HG03025 (cell line): ENCODE measurements at regions not wholly inside any gene's neighbourhood (a gene's known extent, or its start where the extent isn't known, plus 50 kb on each side); places are given as distances from the start of the nearest gene placed in this dataset.

Source experiments
- ATAC-seq: cut with Tn5 transposase; IDR thresholded peaks from one replicate; pipeline ENCODE4 v1.9.1; 2021; ENCODE audit warnings: mild to moderate bottlenecking, moderate library complexity; ENCODE audit not compliant: unreplicated experiment, low FRiP score

DNA sequence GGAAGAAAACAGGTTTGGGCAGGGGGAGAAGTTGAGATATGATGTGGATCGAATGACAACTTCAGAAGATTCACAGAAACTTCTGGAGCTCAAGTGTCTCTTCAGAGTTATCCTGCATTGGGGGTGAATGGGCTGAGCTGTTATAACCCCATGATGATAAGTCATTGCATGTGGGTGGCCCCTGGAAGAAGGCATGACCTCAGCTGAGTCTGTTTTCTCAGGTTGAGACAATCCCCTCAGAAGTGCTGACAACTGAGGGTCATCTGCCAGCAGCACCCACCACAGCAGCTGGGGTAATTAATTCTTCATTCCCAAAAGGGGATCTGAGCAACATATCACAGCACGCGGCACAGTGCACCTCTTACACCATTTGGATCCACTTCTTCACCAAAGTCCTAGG lies 138.6 kb upstream of the CAMK1G start:
- ATAC-seq = no peak

DNA sequence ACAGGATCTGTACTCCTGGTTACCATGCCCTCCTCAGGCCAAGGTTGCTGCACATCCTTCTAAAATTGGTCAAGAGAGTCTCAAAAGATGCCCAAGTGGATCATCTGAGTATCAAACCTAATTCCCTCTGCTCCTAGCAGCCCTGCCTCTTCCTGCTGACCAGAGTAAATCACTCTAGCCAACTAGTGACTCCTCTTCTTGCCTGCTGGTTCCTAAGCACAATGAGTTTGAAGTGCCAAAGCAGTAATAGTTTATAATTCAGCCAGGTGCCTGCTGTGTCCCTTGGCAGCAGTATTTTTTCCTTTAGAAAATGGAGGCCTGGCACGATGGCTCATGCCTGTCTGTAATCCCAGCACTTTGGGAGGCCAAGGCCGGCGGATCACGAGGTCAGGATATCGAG lies 137.9 kb upstream of the CAMK1G start:
- no peak for ATAC-seq

DNA sequence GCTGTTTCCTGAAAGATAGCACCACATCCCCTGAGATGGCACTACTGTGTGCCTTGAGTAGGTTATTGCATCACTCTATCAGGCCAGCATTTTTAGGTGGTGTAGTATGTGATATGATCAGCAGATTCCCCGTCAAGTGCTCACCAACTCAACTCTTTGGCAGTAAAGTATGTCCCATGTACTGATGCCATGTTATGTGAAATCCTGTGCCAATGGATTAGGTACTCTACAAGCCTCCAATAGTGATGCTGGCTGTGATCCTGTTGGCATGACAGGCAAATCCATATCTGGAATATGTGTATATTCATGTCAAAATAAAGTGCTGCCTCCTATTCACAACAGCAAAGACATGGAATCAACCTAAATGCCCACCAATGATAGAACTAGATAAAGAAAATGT lies 137.2 kb upstream of the CAMK1G start:
- no peak for ATAC-seq

DNA sequence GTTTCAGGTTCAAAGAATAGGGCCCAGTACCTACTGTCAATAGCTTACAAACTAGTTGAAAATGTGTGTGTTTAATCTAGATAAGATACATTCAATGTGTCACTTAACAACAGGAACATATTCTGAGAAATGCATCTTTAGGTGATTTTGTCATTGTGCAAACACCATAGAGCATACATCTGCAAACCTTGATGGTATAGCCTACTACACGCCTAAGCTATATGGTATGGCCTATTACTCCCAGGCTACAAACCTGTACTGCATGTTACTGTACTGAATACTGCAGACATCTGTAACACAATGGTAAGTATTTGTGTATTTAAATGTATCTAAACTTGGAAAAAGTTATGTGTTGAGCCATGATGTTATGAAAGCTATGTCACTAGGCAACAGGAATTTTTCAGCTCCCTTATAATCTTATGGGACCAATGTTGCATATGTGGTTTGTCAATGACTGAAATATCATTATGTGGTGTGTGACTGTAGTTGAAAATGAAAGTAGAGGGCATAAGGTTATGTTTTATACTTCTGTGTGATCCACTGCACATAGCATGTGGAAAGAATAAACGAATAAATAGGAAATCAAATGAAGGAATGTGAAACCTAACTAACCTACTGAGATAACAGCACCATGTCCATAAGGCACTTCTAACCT lies 129.0 kb upstream of the CAMK1G start:
- ATAC-seq = no peak

DNA sequence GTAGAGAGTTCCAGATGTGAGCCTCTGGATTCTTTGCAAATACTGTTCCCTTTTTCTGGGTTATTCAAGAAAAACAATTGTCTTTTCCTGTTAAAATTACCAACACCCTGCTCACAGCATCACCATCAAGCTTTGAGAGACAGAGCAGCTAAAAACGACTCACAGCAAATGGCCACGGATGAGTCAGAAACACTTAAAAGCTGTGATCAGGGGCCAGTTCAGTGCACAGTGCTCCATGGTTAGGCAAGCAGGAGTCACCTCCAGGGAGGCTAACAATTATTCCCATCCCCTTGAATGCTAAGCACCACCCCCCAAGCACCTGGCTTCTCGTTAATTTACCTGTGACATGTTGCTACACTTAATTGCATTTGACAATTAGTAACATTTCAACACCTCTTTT lies 128.4 kb upstream of the CAMK1G start:
- no peak for ATAC-seq

DNA sequence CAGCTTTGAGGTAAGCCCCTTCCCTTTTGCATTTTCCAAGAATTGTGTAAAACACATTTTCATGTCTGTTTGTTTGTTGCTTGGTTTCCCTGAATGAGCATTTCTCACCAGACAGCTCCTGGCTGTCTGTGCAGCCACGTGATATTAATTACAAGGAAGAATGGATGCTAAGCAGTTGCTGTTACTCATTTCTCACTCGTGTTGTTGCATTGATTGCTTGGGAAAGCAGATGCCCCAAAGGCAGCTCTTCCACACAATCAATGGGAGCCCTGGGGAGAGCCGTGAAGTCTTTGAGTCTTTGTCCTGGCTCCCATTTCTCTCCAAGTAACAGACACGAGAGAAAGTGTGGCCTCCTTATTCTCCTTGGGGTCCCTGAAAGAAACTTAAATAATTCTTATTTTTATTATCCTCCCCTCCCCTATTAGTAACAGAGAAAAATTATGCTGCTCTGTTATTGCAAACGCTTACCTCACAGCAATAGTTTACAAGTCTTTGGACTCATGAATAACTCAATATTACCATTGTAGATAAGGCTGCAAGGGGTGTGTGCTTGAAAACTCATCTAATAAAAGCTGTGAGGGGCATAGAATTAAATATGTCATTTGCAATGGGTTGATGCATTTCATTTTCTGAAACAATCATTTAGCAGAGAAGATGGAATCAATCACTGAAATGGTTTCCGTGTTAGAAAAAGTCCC lies 127.7 kb upstream of the CAMK1G start:
- ATAC-seq = no peak

DNA sequence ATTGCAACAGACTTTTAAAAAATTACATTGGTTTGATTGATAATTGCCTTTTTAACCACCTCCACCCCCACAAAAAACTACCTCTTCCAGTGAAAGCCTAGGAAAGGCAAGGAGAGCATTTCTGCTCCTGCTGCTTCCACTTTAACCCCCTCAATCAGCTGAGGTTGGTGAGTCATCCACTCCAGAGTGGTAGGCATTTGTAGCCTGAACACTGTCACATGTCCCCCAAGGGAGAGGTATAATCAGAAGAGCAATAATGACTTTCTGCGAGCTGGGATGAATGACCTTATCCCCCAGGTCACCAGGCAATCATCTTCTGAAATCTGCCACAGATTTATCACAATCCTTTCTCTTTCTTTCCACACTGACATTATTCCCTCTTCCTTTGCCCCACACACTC lies 126.6 kb upstream of the CAMK1G start:
- ATAC-seq = no peak

DNA sequence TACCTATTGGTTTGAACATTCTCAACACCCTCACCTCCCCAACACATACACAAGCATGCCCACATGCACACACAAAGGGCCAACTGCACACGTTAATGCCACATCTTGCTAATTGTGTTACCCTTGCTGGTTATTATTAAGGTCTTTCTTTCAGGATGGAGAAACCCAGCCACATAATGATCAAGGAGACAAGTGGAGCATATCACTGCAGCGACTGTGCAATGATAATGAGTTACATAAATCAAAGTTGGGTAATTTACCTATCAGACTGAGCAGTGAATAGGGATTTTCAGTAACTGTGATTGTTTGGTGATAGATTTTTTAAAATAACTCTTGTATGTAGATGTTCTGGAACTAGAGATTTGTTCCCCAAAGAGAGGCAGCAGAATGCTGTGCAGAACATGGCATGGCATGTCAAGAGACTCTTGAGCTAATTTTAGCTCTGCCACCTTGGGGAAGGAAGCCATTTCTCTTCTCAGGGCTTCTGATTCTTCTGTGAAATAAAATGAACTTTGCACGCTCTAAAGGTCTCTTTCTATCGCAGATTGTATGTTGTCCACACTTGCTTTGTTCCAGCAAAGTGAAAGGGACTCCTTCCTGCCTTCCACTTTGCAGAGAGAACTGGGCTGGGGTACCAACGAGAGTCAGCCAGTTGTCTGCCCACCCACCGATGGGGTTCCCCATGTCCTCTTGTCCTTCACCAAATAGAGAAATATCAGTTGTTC lies 126.0 kb upstream of the CAMK1G start:
- no peak for ATAC-seq

DNA sequence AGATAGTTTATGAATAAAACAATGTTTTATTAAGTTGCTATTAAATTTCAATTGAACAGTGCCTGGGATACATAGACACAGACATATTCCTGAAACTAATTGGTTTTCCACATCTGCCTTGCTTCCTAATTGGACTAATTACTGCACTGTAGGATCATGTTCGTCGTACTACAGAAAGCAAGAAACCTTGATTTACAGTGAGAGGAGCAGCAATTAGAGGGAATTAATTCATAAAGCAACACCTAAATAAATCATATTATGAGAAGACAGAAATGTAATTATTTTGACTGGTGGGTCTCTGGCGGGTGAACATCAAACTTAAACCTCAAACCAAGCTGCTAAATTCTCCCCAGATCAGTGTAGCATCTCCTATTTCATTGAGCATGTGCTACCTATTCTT lies 124.6 kb upstream of the CAMK1G start:
- no peak for ATAC-seq

DNA sequence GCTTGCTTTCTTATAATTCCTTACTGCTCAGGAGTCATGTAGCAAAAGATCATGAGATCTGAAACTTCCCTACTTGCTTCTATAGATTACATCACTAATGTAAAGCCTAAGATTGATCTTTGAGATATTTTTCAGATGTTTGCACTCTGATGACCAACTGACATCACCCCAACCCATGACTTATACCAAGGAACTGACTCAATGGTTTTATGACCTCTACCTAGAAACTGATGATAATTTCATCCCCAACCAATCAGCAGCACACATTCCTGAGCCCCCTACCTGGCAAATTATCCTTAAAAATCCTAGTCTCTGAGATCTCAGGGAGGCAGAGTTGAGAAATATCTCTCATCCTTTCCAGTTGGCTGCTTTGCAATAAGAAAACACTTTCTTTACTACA lies 122.3 kb upstream of the CAMK1G start:
- no peak for ATAC-seq

DNA sequence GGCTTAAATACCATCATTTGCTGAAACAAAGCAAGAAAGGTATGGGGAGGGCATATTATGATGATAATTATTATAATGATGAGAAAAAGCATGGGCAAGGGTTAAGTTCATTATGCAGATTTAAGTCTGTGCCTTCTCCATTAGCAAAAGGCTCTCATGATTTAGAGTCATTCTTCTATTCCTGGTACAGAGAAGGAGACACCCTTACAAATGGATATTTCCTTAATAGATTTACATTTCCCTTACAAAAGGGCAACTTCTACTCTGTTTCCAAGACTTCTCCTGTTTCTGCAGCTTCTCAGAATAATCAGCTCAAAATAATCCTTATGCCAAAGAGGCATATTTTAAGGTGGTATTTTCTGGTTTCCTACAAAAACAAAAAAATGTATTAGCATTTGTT lies 121.1 kb upstream of the CAMK1G start:
- no peak for ATAC-seq

DNA sequence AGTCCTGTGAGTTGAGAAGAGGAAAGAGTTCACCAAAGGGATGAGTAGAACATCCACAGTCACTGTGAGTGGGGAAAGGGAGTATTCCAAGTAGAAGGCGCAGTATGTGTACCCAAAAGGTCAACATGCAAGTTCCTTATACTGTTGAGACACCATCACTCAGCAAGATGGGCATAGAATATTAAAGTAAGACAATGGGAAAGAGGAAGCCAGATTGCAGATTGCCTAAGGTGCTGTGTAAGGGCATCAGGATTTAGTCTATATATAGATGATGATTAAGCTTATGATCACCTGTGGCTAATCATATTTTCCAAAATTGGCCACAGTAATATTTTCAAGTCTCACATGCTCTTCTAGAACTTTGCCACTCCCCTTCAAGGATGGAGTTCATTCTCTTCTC lies 120.1 kb upstream of the CAMK1G start:
- ATAC-seq = no peak

DNA sequence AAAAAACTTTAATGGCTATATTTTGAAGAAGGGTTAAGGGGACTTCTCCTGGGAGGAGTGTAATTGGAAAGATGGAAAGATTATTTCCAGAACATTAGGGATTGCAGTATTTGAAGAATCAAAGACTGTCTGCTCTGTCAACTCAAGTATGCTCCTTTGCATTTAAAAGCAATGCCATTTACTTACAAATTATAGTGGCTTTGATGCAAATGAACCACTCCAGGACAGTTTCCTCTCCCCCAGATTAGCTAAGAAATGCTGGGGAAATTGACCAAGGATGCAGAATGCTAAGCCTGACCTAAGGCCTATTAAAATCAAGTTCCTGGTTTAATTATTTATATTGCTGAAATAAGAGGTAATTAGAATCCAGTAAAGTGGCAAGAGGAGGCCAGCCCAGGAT lies 110.5 kb upstream of the CAMK1G start:
- ATAC-seq = no peak

DNA sequence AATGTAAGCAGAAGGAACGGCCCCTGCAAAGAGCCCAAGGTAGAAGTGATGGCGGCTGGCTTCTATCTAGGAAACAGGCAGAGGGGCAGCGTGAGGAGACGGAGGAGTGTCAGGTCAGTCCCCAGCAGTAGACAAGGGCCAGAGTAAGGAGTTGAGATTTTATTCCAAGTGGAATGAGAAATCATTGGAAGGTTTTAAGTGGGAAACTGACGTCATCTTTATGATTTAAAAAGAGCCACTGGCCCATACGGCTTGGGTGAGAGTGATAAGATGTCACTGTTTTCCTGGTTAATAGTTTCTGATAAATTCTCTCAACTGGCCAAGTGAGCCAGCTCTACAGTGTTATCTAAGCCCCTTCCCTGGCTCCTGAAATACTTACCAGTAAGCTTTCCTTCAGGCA lies 103.2 kb upstream of the CAMK1G start:
- ATAC-seq = no peak

DNA sequence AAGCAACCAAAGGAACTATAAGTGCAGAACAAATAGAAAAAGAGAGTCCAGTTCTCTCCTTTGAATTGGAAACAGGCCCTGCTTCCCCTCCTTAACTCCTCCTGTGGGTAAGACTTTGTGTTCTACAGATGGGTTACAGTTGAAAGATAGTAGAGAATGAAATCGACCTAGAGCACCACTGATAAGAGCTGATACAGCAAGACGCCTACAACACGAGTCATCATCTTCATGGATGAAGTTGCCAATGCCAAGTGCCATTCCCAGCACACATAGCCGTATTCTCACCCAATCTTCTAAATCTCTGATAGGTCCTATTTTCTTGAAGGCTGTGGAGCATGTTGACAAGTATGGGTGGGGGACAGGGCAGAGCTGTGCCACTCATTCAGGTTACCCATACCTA lies 99.8 kb upstream of the CAMK1G start:
- no peak for ATAC-seq

DNA sequence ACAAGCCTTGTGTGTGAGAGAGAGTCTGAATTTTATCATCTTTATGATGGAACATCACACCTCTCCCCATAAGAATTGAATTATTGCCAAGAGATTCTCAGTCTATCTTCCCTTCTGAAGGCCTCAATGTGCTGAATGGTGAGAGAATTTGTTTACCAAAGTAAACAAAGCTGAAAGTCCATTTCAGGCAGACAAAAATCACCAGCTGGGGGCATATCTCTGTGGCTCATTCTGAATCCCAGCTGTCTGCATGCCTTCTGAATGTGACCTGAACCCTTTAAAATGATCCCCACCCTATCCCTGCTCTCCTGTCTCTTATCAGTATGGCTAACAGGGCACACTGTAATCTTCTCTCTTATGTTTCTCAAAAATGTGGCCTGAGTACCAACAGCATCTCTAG lies 99.1 kb upstream of the CAMK1G start:
- no peak for ATAC-seq

DNA sequence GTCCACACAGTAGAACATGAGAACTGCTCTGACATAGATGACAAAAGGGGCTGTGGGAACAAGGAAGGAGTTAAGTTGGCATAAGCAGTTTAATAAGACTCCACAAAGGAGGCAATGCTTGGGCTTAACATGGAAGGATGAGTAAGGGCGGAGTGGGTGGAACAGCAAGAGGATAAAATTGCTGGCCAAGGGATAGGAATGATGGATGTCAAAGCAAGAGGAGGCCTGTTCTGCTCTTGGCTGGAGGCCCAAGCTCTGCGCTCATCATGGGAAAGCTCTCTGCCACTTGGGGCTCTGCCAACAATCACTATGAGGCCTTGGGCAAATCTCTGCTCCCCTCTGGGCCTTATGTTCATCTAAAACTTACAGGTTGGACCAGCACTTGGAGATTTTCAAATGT lies 98.3 kb upstream of the CAMK1G start:
- ATAC-seq = no peak

DNA sequence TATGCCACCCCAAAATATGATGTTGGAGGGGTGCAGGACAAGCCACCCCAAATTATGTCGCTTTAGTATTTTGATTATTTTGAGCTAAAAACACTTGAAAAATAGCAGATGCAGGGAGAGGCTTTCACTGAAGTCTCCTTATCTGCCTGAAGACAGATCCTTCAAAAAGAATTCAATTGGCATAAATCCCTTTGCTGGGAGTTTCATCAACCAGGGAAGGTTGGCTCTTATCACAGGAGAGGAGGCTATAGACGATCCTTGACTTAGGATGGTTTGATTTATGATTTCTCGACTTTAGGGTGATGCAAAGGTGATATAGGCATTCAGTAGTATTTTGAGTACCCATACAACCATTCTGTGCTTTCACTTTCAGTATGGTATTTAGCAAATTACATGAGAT lies 97.8 kb upstream of the CAMK1G start:
- no peak for ATAC-seq

DNA sequence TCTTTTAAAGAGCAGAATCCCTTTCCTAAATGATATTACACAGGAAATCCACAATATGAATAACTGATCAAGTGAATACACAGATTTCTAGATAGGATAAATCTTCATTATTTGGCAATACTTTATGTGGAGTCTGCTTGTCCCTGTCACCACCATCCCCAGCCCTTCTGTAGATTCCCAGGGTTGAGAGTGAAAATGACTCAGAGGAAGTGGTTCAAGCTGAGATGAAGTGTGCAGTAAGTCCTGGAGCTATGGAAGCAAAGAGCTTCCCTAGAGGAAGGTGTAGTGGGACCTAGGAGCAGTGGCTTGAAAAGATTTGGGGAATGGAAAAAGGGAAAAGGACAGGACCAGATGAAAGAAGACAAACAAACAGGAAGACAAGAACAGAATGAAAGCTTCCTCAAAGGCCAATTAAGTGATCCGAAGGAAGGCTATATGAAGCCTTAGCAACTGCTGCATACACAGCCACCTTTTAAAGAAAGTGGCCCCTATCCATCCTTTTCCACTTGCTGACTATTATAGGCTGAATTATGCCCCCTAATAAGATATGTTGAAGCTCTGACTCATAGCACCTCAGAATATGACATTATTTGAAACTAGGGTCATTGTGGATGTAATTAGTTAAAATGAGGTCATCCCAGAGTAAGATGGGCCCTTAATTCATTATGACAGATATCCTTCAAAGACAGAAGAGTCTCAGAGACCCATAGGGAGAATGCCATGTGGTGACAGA lies 96.5 kb upstream of the CAMK1G start:
- ATAC-seq = no peak

DNA sequence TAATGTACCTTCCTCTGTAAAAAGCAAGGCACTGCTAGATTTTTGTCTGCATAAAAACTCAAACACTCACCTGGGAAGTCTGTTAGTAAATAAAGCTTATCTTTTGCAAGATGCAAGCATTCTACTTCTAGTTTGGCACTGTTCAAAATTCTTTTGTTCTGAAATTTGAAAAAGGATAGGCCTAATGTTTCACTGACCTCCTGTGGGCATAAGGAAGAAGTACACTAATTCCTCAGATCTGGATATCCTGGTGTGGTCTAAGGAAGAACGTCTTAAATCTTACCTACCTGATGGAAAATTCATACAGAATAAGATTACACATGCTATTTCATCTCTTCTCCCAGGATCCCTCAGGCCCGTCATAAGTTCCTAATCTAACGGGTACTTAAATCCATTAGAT lies 93.5 kb upstream of the CAMK1G start:
- ATAC-seq = no peak

DNA sequence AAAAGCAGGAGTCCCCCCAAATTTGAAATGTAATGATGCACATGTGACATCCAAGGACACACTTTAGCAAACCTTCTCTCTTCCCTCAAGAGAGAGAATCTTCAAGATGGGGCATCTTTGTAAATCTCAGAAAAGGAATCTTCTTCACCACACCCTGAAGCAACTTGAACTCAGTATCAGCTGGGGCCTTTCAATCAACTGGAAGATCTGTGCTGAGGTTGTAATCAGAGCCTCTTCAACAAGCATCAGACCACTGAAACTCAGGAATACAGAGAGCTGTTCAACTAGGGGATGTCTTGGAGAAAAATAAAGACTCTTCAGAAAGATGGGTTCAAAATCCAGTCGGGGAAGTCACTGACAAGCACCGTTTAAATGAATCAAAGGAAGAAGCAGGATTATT lies 92.5 kb upstream of the CAMK1G start:
- ATAC-seq = no peak
